A673 (cell line): ENCODE measurements at regions not wholly inside any gene's neighbourhood (a gene's known extent, or its start where the extent isn't known, plus 50 kb on each side); places are given as distances from the start of the nearest gene placed in this dataset.

Experiments
- BruUV-seq: library from RNA; stranded (reverse); fragments of 400-500 nt; replicated peaks from 2 replicates; lab custom pipeline; 2021; lab: Mats Ljungman, UMichigan
- CTCF ChIA-PET: fragments of 300-600 bp; sonication (Branson Sonifier 250); formaldehyde crosslinking; loops from one replicate; lab custom pipeline; 2022; ENCODE audit warnings: antibody characterized with exemption; lab: Charles Lee
- POLR2A ChIA-PET: fragments of 300-600 bp; sonication (Branson Sonifier 250); formaldehyde crosslinking; loops from one replicate; lab custom pipeline; 2022; ENCODE audit warnings: antibody characterized with exemption; ENCODE audit not compliant: low non-redundant PET; lab: Charles Lee
- DNase-seq: peaks from one replicate; pipeline ENCODE4 v3.0.0-alpha.2; 2015; ENCODE audit warnings: low spot score
- H3K27ac ChIP-seq: fragments of 200-600 bp; sonication (generic); 2 replicates; pipeline ENCODE4 v1.5.1; 2016; ENCODE audit warnings: mixed run types, low read depth, mild to moderate bottlenecking, mixed read lengths, antibody characterized with exemption, low read length; ENCODE audit not compliant: poor library complexity, severe bottlenecking
- H3K27me3 ChIP-seq: fragments of 200-600 bp; sonication (generic); replicated peaks from 2 replicates; pipeline ENCODE4 v1.6.1; 2017; ENCODE audit warnings: mixed run types, low read depth, mild to moderate bottlenecking, mixed read lengths, antibody characterized with exemption, low read length; ENCODE audit not compliant: insufficient read depth, poor library complexity
- H3K36me3 ChIP-seq: fragments of 200-600 bp; sonication (generic); 2 replicates; pipeline ENCODE4 v1.6.1; 2016; ENCODE audit warnings: mixed run types, mild to moderate bottlenecking, mixed read lengths, antibody characterized with exemption, low read length; ENCODE audit not compliant: insufficient read depth, poor library complexity, severe bottlenecking
- H3K4me1 ChIP-seq: fragments of 200-600 bp; sonication (generic); 2 replicates; pipeline ENCODE4 v1.6.1; 2017; ENCODE audit warnings: mixed run types, mild to moderate bottlenecking, mixed read lengths, antibody characterized with exemption, low read length; ENCODE audit not compliant: insufficient read depth, poor library complexity, severe bottlenecking
- H3K4me3 ChIP-seq: fragments of 200-600 bp; sonication (generic); 2 replicates; pipeline ENCODE4 v1.5.1; 2016; ENCODE audit warnings: low read depth, mixed run types, mild to moderate bottlenecking, mixed read lengths, low read length; ENCODE audit not compliant: poor library complexity, severe bottlenecking
- H3K9me3 ChIP-seq: fragments of 200-600 bp; sonication (generic); 2 replicates; pipeline ENCODE4 v1.6.1; 2016; ENCODE audit warnings: mixed run types, low read depth, mild to moderate bottlenecking, mixed read lengths, antibody characterized with exemption, low read length; ENCODE audit not compliant: poor library complexity, severe bottlenecking
- EZH2 ChIP-seq: fragments of 200-600 bp; sonication (generic); IDR thresholded peaks from 2 replicates; pipeline ENCODE4 v1.6.1; 2017; ENCODE audit warnings: borderline replicate concordance, low read depth, mild to moderate bottlenecking, mixed read lengths, antibody characterized with exemption, low read length; ENCODE audit not compliant: poor library complexity, severe bottlenecking
- intact Hi-C: fragments of 100-400 bp; cut with micrococcal nuclease; formaldehyde crosslinking; loops from one replicate; pipeline ENCODE4 v1.10.0; 2022; ENCODE audit not compliant: unreplicated experiment
- TF ChIP-seq, protein P1 (sequence below): fragments of 300-800, 200-600 bp; sonication (generic); conservative IDR thresholded peaks from 2 replicates; pipeline ENCODE4 v1.5.1; 2017; ENCODE audit warnings: low read depth, mild to moderate bottlenecking, antibody characterized with exemption, low read length, moderate library complexity, mixed read lengths

DNA sequence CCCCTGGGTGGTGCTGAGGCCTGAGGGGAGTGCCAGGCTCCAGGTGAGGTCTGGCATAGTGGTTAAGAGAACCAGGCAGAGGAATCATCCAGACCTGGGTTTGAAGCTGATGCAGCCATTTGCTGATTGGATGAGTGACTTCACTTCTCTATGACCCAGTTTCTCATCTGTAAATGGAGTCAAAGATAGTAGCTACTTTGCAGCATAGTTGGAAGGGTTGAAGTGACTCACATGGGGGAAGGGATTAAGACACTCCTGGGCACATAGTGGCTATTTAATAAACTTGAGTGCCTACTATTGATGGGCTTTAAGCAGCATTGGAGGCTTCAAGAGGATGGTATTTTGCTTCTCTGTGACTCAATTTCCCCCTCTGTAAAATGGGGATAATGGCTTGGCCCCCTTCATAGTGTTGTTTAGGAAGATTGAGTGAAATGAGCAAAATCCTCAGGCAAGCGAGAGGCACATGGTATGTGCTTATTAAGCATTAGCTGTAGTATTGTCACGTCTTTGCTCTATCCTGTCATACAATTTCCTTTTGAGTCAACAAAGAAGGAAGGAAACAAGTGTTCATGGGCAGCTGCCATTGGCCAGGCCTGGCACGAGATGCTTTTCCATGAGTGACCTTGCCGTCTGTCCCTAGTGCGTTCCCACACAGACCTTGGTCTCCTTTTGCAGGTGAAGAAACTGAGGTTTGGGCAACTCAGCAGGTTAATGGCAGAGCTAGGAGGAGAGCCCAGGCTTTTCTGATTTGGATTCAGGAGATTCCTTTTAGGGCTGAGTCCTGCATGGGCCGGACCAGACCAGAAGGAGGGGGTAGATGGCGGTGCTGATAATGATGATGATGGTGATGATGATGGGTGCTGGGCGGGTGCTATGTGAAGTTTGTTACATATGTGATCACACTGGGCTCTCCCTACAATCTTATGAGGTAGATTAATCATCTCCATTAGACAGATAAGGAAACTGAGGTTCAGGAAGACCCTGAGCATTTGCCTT lies 131.1 kb upstream of the WNT4 start:
- Histone ChIP-seq H3K27ac (no peak overlapping the region), H3K36me3 (no peaks in the 10 kb centered on the region), H3K4me3 (no peak overlapping the region), H3K9me3 (no peaks in the 10 kb centered on the region), H3K4me1 (no peaks in the 10 kb centered on the region), H3K27me3 (no peaks in the 10 kb centered on the region)
- no peak for DNase-seq
- no peak for TF ChIP-seq EZH2
- TF ChIP-seq, protein P1, sequence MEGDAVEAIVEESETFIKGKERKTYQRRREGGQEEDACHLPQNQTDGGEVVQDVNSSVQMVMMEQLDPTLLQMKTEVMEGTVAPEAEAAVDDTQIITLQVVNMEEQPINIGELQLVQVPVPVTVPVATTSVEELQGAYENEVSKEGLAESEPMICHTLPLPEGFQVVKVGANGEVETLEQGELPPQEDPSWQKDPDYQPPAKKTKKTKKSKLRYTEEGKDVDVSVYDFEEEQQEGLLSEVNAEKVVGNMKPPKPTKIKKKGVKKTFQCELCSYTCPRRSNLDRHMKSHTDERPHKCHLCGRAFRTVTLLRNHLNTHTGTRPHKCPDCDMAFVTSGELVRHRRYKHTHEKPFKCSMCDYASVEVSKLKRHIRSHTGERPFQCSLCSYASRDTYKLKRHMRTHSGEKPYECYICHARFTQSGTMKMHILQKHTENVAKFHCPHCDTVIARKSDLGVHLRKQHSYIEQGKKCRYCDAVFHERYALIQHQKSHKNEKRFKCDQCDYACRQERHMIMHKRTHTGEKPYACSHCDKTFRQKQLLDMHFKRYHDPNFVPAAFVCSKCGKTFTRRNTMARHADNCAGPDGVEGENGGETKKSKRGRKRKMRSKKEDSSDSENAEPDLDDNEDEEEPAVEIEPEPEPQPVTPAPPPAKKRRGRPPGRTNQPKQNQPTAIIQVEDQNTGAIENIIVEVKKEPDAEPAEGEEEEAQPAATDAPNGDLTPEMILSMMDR, result no peak
- ChIA-PET CTCF (no interaction called here), POLR2A (no interaction called here)
- intact Hi-C loops, result loop anchor here (10.0 kb wide), 1 partner anchor 139 kb away; no protein-coding TSS in a partner anchor
- BruUV-seq, result no TSS peak

DNA sequence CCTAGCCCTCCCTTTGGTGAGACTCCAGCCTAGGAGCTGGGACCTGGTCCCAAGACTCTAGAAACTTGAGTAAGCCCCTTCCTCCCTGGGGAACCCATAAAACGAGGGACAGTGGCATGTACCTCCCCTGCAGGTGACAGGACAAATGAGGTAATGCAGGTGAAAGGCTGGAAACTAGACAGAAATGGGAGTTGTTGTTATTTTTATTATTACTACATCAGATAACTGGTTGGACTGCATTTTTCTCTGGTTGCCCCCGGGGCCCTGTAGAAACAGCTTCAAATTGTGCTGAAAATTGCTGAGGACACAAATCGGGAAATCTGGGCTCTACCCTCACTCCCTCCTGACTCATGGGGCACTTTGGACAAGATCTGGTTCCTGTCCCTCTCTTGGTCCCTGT lies 132.3 kb upstream of the WNT4 start:
- H3K9me3 ChIP-seq, result no peaks in the 10 kb centered on the region
- DNase-seq, result no peak
- no peak overlapping the region for H3K4me3 ChIP-seq
- no peaks in the 10 kb centered on the region for H3K4me1 ChIP-seq
- TF ChIP-seq, protein P1, result no peak
- BruUV-seq, result no TSS peak
- intact Hi-C loops, result loop anchor here (10.0 kb wide), 1 partner anchor 140 kb away; no protein-coding TSS in a partner anchor
- H3K27me3 ChIP-seq, result no peaks in the 10 kb centered on the region
- H3K36me3 ChIP-seq, result no peaks in the 10 kb centered on the region
- CTCF ChIA-PET, result no interaction called here
- H3K27ac ChIP-seq, result no peak overlapping the region
- POLR2A ChIA-PET, result no interaction called here

DNA sequence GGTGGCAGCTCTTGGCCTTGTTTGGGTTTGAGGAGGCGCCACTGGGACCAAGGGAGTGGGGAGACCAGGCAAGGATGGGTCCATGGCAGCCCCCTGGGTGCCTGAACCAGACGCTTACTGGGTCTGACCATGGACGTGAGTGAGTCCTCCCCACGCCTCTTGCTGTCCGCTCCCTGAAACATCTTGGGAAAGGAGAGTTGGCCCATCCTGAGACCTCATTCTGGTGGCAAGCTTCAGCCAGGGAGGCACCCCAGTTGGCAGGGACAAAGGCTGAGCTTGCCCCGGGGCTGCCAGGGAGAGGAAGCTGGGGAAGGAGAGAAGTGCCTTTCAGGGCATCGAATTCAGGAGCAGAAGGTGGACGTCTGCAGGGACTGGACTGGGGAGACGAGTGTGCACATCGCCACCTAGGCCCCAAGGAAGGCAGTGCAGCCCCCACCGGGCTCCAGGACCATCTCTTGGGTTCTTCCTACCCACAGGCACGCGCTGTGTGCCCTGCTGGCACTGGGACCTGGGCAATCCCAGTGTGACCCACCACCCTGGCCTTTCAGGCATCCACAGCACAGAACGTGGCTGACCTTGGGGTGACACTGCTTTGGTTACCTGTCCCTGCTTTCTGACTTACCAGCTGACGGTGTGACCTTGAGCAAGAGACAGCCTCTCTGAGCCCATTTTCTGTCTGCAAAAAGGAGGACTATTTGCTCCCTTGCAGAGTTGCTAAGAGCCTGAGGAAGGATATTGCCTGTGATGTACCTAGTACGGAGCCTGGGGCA lies 132.9 kb upstream of the WNT4 start:
- ChIA-PET POLR2A (interaction anchor here (0.6 kb wide), 1 partner anchor 245 kb away, joined by 14 read pairs; no protein-coding TSS in a partner anchor), CTCF (no interaction called here)
- Histone ChIP-seq H3K4me3 (no peak overlapping the region), H3K9me3 (no peaks in the 10 kb centered on the region), H3K36me3 (no peaks in the 10 kb centered on the region), H3K4me1 (no peaks in the 10 kb centered on the region), H3K27ac (no peak overlapping the region), H3K27me3 (no peaks in the 10 kb centered on the region)
- intact Hi-C loops, result loop anchor here (10.0 kb wide), 1 partner anchor 141 kb away; no protein-coding TSS in a partner anchor
- TF ChIP-seq EZH2, result no peak
- TF ChIP-seq, protein P1, result peak; percentile 78
- peak; percentile 55 for DNase-seq
- BruUV-seq, result no TSS peak
